Gastroesophageal sphincter (tissue), 4 donors: ENCODE measurements at regions not wholly inside any gene's neighbourhood (a gene's known extent, or its start where the extent isn't known, plus 50 kb on each side); places are given as distances from the start of the nearest gene placed in this dataset.

Experiments
- ATAC-seq: fragments of 150-250 bp; one replicate; pipeline ENCODE4 v1.9.1; 2016; ENCODE audit warnings: mild to moderate bottlenecking, moderate library complexity
- H3K27ac ChIP-seq, 4 donors: fragments of 200-600 bp; sonication (generic) in 3 of 4; 1 replicate in 3 of 4; 2 replicates in 1 of 4; pipeline ENCODE4 v1.5.1; 2016 to 2019
- H3K27me3 ChIP-seq: fragments of 200-600 bp; sonication (generic); one replicate; pipeline ENCODE4 v1.5.1; 2019
- H3K36me3 ChIP-seq, 2 donors: fragments of 200-600 bp; sonication (generic); one replicate each; pipeline ENCODE4 v1.5.1; 2019; ENCODE audit warnings: control low read depth in 1 of 2
- H3K4me1 ChIP-seq, 3 donors: fragments of 200-600 bp; sonication (generic); 1 replicate in 2 of 3; 2 replicates in 1 of 3; pipeline ENCODE4 v1.5.1; 2016 to 2019; ENCODE audit warnings: control low read depth in 2 of 3
- H3K4me3 ChIP-seq, 2 donors: fragments of 200-600 bp; sonication (generic); one replicate each; pipeline ENCODE4 v1.5.1; 2019; ENCODE audit warnings: mild to moderate bottlenecking in 1 of 2, moderate library complexity in 1 of 2
- H3K9me3 ChIP-seq, 3 donors: fragments of 200-600 bp; sonication (generic); one replicate each; pipeline ENCODE4 v1.5.1; 2017 to 2019; ENCODE audit warnings: control low read depth in 2 of 3
- CTCF ChIP-seq, 4 experiments: fragments of 200-600 bp in 2 of 4; fragments of 450-650 bp in 2 of 4; sonication (generic) in 1 of 4; IDR thresholded peaks; one replicate each; pipeline ENCODE4 v1.5.1; 2017 to 2019; ENCODE audit warnings: antibody characterized with exemption in 4 of 4, mild to moderate bottlenecking in 2 of 4, moderate library complexity in 2 of 4
- EP300 ChIP-seq: sonication (generic); formaldehyde crosslinking; IDR thresholded peaks from one replicate; pipeline ENCODE4 v1.6.1; 2017; ENCODE audit warnings: antibody characterized with exemption, mild to moderate bottlenecking
- POLR2A ChIP-seq, 2 donors: fragments of 450-650 bp; IDR thresholded peaks; one replicate each; pipeline ENCODE4 v1.6.1; 2017; ENCODE audit warnings: antibody characterized with exemption in 2 of 2, mild to moderate bottlenecking in 2 of 2, moderate library complexity in 1 of 2
- POLR2AphosphoS5 ChIP-seq: sonication (generic); formaldehyde crosslinking; IDR thresholded peaks from one replicate; pipeline ENCODE4 v1.6.1; 2017; ENCODE audit warnings: antibody characterized with exemption
- WGBS, 2 donors: methylation state at CpG; one replicate each; pipeline ENCODE4 v1.1.5; 2018; ENCODE audit warnings: low coverage in 1 of 2; 5-methylcytosine and 5-hydroxymethylcytosine counted together

- Histone ChIP-seq H3K4me3 (no peak overlapping the region), H3K27me3 (peaks cover 11% of the 10 kb centered on the region), H3K27ac (no peak overlapping the region), H3K36me3 (no peaks in the 10 kb centered on the region), H3K4me1 (no peaks in the 10 kb centered on the region), H3K9me3 (no peaks in the 10 kb centered on the region)
- 90 to 98% methylated on average over 2 to 4 of the region's 4 CpGs for WGBS, 2 donors
- TF ChIP-seq EP300 (no peak), POLR2A (IDR thresholded peaks at IDR 0.05) (no peak), CTCF (IDR thresholded peaks at IDR 0.05) (no peak), POLR2AphosphoS5 (no peak)
- ATAC-seq, result no peak
These were observed 788.9 kb upstream of the TBX3 start for GRCh38 chr12:115472852-115473251.

- Histone ChIP-seq H3K4me1 (no peaks in the 10 kb centered on the region), H3K36me3 (no peaks in the 10 kb centered on the region), H3K4me3 (no peak overlapping the region), H3K27me3 (peaks cover 11% of the 10 kb centered on the region), H3K27ac (no peak overlapping the region), H3K9me3 (no peaks in the 10 kb centered on the region)
- 71 to 92% methylated on average over 2 to 4 of the region's 4 CpGs for WGBS, 2 donors
- no peak for TF ChIP-seq EP300
- TF ChIP-seq CTCF (IDR thresholded peaks at IDR 0.05), result no peak
- TF ChIP-seq POLR2AphosphoS5, result no peak
- TF ChIP-seq POLR2A (IDR thresholded peaks at IDR 0.05), result no peak
- ATAC-seq, result no peak
These were observed 787.0 kb upstream of the TBX3 start for GRCh38 chr12:115470977-115471376.

GRCh38 chr12:115470526-115470925, 786.6 kb upstream of the TBX3 start:
- Histone ChIP-seq H3K27ac (no peak overlapping the region), H3K36me3 (no peaks in the 10 kb centered on the region), H3K4me3 (no peak overlapping the region), H3K9me3 (no peaks in the 10 kb centered on the region), H3K4me1 (no peaks in the 10 kb centered on the region), H3K27me3 (peaks cover 11% of the 10 kb centered on the region)
- WGBS, 2 donors, result 63 to 87% methylated on average over 3 to 4 of the region's 11 CpGs
- no peak for ATAC-seq
- TF ChIP-seq POLR2AphosphoS5, result no peak
- TF ChIP-seq CTCF (IDR thresholded peaks at IDR 0.05), result no peak
- TF ChIP-seq POLR2A (IDR thresholded peaks at IDR 0.05), result no peak
- TF ChIP-seq EP300, result no peak

GRCh38 chr12:115468087-115468510, 784.1 kb upstream of the TBX3 start:
- TF ChIP-seq EP300, result no peak
- no peak for TF ChIP-seq POLR2AphosphoS5

GRCh38 chr12:115467531-115467930, 783.6 kb upstream of the TBX3 start:
- H3K4me1 ChIP-seq, result no peaks in the 10 kb centered on the region
- no peak for ATAC-seq
- 75 to 87% methylated on average over 1 to 2 of the region's 2 CpGs for WGBS, 2 donors
- TF ChIP-seq POLR2AphosphoS5, result no peak
- TF ChIP-seq POLR2A (IDR thresholded peaks at IDR 0.05), result no peak
- TF ChIP-seq EP300, result no peak
- TF ChIP-seq CTCF (IDR thresholded peaks at IDR 0.05), result no peak
- no peaks in the 10 kb centered on the region for H3K36me3 ChIP-seq
- peaks cover 30% of the 10 kb centered on the region for H3K27me3 ChIP-seq
- no peak overlapping the region for H3K4me3 ChIP-seq
- no peaks in the 10 kb centered on the region for H3K9me3 ChIP-seq
- H3K27ac ChIP-seq, result no peak overlapping the region

More at GRCh38 chr12:115468087-115468510, 784.1 kb upstream of the TBX3 start:
- no peak for ATAC-seq
- WGBS, 2 donors, result 69% methylated on average over 3 of the region's 4 CpGs; no CpG with 5 or more reads in 1 of the 2 donors
- Histone ChIP-seq H3K27me3 (peaks cover 27% of the 10 kb centered on the region), H3K36me3 (no peaks in the 10 kb centered on the region), H3K9me3 (no peaks in the 10 kb centered on the region), H3K4me1 (no peaks in the 10 kb centered on the region), H3K27ac (no peak overlapping the region), H3K4me3 (no peak overlapping the region)
